GM21360 (cell line): ENCODE measurements at regions not wholly inside any gene's neighbourhood (a gene's known extent, or its start where the extent isn't known, plus 50 kb on each side); places are given as distances from the start of the nearest gene placed in this dataset.

Experiments used
- ATAC-seq: cut with Tn5 transposase; IDR thresholded peaks from one replicate; pipeline ENCODE4 v1.9.1; 2021; ENCODE audit warnings: mild to moderate bottlenecking, moderate library complexity; ENCODE audit not compliant: unreplicated experiment

DNA sequence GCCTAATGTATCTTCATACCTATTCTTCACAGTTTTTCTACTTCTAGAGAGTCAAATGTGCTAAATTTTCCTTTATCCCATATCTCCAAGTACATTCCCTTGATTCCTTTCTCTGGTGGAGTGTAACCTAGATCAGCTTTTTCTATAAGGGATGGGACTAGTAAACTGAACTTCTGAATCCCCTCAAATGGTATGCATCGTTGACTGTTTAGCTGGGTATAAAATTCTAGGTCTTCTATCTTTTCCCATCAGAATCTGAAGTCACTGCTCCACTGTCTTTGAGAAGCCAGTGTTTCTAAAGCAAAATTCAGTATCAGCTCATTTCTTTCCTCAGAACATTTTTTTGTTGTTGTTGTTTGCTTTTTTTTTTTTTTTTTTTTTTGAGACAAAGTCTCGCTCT is 1256.8 kb downstream of the BRD1 start:
- no peak for ATAC-seq

DNA sequence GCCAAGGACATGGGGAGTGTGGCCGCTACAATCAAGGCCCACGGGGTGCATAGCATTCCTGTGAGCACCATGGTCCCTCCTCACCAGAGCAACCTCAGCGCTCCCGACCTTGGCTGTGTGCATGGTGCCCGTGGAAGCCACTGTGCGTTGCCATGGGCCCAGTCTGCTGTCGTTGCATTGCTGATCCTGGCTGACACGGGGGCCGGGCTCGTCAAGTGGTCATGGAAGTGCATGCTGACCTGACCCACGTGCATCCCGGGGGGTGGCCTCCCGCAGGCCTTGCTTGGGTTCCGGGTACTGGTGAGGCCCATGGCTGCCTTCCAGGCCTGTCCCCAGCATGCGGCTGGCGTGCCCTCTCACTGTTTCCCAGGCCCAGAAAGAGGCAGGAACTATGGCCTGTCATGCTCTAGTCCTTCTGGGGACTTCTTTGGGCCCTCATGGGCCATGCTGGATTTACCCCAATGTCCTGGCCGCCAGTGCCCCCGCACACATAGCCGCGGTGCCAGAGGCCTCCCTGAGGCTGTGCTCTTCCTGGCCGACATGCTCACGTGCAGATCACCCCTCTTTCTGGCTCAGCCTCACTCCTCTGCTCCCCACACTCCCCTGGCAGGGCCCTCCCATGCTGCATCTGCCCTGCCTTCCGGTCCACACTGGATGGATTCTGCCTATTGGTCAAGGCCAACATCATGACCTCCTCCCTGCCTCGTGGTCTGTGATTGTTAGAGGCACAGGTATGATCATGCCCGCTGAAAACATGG is 1258.0 kb downstream of the BRD1 start:
- no peak for ATAC-seq

DNA sequence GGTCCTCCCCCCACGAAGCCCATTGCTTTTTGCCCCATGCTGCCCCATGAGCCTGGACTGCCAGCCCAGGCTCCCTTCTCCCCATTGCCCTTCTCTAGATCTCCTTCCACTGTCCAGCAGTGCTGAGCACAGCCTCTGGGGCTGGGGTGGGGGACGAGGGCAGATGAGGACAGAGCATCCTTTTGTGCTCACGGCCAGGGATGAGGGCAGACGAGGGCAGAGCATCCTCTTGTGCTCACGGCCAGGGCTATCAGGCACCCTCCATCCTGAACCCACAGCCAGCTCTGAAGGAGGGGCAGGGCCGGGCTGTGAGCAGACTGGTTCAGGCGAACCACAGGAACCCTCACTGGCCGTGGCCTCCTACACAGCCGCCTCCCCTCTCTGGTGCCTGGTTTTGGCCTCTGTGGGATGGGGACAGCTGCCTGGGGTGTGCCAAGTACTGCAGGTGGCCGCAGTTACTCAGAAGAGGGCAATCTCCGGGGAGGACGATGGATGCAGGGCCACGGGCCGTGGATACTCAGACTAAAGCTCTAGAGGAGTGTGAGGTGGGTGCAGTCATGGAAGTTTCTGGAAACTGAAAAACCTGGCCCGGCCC is 1258.8 kb downstream of the BRD1 start:
- ATAC-seq, result no peak

DNA sequence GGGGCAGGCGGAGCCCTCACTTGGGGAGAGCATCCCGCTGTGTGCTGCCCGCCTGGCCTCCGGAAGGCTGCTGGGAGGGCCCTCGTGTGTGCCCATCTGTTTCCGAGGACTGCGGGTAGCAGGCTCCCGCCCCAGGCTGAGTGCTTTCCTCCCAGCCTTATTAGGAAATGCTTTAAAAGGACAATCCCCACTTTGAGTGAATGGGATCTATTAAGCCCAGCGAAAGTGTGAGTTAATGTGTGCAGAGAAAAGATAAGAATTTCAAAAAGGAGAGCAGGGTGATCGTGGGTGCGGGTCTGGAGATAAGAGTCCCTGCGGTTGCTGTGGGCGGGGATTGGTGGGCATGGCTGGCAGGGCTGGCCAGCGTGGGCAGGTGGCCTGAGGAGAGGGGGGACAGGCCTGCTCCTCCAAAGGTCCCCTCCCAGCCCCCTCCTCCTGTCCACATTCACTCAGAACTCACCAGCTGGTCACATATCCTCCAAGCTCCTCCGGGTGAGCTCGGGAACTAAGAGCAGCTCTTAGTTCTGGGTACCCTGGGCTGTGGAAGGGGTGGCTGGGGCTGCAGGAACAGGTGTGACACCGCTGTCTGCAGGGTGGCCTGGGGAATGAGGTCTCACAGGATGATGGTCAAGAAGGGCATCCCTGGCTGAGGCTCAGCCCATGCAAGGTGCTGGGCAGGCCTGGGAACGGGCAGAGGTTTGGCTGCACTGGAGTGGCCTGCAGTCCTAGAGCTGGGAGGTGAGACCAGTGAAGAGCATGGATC is 1260.3 kb downstream of the BRD1 start:
- no peak for ATAC-seq

DNA sequence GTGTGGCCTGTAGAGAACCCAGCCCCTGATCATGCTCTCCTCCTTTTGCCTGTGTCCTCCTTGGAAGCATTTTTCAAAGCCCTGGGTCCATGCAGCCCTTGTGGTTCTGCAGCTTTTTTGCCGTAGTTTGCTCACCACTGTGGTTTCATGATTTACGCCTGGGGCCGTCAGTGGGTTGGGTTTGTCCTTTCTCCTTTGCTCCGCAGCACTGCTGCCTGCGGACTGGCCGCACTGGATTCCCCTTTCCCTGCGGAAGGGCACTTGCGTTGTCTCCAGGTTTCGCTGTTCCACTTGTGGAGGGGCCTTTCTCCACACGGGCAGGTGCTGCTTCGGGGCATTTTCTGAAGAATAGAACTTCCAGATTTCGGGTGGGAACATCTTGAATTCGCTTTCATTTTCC is 1260.9 kb downstream of the BRD1 start:
- ATAC-seq, result no peak

DNA sequence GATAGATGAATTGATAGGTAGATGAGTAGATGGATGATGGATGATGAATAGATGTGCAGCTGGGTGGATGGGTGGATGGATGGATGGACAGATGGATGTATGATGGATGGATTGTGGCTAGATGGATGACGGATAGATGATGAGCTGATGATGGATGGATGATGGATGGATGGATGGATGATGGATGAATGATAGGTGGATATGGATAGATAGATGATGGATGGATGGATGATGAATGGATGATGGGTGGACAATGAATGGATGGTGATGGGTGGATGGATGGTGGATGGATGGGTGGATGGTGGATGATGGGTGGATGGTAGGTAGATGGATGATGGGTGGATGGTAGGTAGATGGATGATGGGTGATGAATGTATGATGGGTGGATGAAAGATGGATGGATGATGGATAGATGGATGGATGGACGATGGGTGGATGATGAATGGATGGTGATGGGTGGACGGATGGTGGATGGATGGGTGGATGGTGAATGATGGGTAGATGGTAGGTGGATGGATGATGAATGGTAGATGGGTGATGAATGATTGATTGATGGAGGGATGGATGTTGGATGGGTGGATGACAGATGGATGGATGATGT is 1261.7 kb downstream of the BRD1 start:
- ATAC-seq, result no peak

DNA sequence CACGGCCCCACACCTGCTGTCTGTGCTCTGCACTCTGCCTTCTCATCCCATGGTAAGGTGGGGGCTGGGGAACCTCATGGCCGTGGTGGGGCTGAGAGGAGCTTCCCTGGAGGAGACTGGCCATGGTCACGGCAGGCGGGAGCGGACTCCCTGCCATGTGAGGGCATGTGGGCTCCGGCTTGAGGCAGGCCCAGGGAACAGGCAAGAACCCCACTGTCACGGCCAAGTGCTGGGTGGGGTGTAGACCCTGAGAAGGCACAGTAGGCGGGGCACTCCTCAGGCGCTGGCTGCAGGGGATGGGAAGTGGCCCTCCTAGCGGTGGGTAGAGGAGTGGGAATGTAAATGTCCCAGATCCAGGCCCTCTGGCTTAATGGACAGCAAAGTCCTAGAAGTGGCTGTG is 1262.7 kb downstream of the BRD1 start:
- no peak for ATAC-seq

DNA sequence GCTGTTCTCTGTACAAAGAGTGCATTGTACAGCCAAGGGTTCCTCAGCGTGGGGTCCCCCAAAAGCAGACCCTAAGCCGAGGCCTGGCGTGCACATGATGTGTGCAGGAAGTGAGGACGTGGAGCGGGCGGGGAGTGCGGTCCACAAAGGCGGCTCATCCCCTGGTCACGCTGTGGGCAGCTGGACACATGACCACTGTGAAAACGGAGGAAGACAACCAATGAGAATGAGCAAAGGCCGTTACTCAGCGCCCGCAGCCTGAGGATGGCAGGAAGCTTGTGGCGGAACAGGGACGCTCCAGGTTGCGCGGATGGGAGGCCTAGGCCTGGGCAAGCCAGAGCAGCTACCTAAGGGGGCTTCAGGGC is 1263.7 kb downstream of the BRD1 start:
- ATAC-seq, result no peak

DNA sequence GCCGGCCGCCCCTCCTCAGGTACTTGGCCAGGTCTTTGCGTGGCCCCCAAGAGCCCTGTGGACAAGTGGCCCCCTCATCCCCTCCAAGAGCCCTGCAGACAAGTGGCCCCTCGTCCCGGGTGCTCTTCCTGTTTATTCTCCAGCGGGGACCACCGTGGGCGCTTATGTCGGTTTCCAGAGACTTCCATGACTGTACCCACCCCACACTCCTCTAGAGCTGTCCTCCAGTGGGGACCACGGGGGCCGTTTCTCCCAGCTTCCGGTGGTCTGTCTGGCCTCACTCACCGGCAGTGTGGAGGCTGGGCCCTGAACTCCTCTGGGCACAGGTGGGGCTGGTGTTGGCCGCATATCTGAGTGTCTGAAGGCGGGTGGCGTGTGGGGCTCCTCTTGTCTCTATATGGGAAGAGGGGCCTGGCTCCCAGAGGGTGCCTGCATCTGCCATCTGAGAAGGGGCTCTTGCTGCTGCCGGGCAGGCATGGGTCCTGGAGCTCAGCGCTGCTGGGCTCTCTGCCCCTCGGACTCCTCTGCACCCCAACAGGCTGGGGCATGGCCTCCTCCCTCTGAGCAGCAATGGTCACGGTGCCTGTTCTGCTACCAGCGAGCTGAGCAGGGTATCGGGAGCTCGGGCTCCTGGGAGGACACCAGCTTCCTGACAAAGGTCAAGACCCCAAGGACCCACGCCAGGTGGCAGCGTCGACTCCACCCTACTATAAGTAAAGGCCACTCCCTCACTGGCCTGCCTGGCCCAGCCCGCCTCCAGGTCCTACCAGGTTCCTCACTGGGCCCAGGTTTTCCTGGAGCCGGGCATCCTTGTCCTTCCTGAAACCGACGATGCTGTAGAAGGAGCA is 1264.3 kb downstream of the BRD1 start:
- no peak for ATAC-seq

DNA sequence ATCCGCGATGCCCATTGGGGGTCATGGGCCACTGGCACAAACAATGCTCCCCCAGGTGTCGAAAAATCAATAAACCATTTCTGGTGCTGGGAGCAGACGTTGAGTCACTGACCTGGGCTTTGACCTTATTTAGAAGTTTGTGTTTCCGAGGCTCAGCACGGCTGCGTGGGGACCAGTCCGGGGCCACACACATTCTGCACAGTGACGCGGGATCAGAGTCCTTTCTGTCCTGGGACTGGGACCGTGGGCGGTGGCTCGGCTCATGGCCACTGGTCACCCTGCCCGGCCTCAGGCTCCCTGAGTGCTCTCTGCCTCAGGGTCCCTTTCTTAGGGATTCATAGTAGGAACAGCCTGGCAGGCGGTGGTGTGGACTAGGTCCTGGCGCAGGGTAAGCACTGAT is 1266.0 kb downstream of the BRD1 start:
- ATAC-seq, result no peak

DNA sequence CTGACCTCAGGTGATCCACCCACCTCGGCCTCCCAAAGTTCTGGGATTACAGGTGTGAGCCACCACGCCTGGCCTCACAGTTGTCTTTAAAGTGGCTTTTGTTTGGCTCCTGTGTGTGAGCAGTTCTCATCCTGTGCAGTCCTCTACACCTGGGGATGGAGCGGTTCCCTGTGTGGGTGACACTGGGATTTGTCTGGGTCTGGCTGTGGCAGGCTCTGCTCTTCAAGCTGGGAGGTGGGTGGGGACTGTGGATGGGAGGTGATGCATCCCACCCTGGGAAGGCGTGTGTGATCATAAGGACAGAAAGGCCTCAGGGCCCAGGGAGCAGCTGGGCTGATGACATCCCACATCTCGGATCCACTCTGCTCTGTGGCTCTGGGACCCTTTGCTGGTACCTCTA is 1266.8 kb downstream of the BRD1 start:
- ATAC-seq, result no peak

DNA sequence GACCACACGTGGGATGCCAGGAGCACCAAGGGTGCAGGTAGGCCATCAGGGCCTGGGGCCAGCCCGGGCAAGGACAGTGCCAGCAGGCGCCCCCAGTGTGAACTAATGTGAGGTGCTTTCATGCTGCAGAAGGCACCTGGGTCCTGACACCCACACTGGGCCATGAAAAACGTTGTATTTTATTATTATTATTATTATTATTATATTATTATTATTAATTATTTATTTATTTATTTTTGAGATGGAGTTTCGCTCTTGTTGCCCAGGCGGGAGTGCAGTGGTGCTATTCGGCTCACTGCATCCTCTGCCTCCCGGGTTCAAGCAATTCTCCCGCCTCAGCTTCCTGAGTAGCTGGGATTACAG is 1267.3 kb downstream of the BRD1 start:
- no peak for ATAC-seq

DNA sequence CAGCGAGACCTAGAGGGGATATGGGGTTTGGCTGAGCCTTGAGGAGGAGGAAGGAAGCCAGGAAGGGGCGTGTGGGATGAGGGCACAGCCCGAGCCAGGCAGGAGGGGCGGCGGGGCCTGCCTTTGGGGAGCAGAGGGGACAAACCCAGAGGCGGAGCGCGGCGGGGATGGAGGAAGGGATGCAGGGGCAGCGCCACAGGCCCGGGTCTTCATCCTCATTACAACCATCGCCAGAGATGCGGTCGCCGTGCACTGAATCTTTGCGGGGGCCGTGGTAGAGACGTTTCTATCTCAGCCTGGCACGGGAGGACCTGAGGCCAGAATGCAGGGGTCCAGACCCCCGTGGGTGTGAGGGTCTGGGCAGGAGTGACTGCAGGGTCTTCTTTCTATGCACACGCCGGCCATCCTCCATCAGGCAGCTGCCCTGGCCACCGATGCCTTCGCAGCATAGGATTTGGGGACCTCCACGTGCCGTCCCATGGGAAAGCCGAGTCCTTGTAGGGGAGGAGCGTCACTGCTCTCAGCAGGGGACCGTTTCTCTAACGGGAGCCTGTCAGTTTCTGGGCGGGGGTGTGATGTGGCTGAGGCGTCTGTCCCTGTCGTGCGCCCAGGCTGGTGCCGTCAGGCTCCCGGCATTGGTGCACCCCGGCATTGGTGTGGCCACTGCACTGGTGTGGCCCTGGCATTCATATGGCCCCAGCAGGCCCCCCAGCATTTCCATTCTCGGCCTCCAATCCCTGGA is 1267.9 kb downstream of the BRD1 start:
- ATAC-seq, result no peak

DNA sequence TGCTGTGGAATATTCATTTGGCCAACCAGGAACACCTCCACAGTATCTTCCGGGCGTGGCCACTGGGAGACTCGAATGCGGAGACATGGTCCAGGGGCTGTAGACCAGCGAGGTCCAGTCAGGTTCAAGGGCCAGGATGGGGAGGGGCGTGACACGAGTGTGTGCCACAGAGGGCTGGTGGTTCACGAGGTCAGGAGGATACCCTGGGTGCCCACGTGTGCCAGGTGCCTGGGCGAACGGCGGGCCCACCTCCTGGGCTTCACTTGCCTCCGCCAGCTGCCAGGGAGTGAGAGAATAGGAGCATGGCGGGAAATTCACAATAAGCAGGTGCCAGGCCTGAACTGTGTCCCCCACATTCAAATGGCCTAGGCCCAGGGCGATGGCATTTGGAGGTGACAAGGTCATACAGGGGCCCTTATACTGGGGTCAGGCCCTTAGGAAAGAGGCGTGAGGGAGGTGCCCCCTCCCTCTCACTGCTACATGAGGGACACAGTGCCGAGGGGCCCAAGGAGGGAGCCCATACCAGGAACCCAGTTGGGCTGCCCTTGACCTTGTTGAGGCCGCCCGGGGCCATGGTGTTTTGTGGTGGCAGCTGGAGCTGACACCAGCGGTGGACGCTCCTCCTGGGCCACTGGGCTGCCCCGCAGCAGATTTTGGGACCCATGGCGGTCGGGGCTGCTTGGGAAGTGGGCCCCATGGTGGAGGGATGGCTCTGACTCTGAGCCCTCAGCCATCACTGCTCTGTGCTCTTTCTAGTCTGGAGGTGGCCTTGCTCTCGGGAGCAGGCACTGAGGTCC is 1268.9 kb downstream of the BRD1 start:
- no peak for ATAC-seq

DNA sequence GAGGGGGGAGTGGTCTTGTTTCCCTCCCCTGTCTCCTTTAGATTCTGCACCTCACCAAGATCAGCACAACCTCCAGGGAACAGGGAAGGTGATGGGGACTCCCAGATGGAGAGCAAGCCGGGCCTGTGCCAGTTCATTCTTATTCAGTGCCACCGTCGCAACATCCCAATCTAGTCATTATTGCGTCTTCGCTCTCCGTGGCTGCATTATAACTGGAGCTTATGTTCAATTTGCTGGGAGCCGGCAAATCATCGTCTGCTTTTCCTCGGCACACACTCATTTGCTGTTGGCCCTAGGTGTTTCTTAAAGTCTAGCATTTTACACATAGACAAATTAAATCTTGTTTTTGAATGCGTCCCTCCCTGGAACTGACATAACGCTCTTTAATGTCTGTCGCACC is 1269.7 kb downstream of the BRD1 start:
- ATAC-seq, result no peak

DNA sequence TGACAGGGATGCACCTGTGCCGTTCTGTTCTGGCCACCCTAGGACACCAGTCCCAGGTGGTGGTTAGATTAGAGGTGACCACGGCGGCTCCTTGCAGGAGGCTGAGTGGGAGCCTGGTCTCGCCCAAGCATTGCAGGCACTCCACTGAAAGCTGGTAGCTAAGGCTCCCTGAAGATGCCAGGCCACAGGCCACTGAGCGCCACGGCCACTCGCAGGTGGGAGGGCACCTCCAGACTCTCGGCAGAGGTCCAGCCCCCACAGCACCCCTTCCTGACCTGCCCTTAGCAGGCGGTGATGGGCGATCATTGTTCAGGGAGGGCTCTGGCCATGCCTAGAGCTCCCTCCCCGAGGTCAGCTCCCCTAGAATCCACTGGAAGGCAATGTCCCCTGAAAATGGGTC is 1270.2 kb downstream of the BRD1 start:
- ATAC-seq, result no peak

DNA sequence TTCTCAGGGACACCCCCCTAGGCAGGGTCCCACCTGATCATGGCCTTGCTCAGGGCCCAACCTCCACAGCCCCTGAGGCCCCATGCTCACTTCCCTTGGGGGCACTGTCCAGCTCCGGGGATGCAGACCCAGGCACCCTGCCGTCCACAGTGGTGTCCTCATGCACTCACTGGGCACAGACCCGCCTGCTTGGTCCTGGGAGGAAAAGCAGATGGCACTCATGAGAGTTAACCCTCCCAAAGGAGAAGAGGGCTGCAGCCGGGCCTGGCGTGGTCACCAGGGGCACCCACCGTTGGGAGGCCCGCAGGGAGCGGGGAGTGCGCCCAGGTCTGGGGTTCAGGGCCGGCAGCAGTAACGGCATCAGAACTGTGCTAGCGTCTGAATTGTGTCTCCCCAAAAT is 1270.9 kb downstream of the BRD1 start:
- no peak for ATAC-seq

DNA sequence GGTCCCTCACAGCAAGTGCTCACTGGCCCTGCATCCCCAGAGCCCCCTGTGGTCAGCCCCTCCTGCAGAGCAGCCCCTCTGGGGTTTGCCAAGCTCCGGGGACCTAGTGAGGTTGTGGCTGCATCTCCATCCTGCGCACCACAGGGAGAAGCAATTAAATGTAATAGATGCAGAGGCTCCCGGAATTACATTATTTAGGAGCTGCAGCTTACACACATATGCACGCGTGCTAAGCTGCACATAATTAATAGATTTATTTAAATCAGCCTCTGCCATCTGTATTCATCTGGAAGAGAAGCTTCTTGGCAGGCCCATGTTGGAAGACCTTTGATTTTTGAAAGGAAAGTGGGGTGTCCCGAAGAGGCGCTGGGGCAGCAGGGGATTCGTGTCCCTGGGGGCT is 1271.5 kb downstream of the BRD1 start:
- no peak for ATAC-seq

DNA sequence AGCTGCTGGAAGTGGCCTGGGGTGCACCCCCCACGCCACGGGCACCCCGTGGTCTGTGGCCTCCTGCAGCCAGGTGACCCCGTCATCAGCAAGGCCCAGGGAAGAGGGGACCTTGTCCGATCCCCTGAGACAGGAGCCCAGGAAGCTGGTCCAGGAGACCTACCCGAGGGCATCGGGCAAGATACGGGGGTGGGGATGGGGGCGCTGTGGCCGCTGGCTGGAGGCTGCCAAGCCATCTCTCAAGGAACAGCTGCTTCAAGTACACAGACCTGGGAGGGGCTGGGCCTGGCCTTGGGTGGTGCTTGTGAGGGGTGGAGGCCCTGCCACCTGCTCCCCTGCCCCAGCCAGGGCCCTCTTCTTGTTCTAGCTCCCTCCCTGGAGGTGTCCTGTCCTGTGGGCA is 1272.1 kb downstream of the BRD1 start:
- no peak for ATAC-seq
